WTC11 (cell line): ENCODE measurements at regions not wholly inside any gene's neighbourhood (a gene's known extent, or its start where the extent isn't known, plus 50 kb on each side); places are given as distances from the start of the nearest gene placed in this dataset.

Source experiments
- ATAC-seq: fragments of 200-7000 bp; cut with Tn5 transposase; 2 replicates; pipeline ENCODE4 v1.10.0; 2021; ENCODE audit warnings: mild to moderate bottlenecking, moderate library complexity
- CTCF ChIA-PET: fragments of 300-600 bp; sonication (Branson Sonifier 250); formaldehyde crosslinking; loops from one replicate; lab custom pipeline; 2021; ENCODE audit warnings: antibody characterized with exemption; lab: Charles Lee
- POLR2A ChIA-PET: fragments of 350-600 bp; sonication (Branson Sonifier 250); formaldehyde crosslinking; loops from one replicate; lab custom pipeline; 2021; ENCODE audit warnings: antibody characterized with exemption; lab: Charles Lee
- DNase-seq: peaks from one replicate; pipeline ENCODE4 v3.0.0; 2021; ENCODE audit warnings: low spot score
- H3K27ac Mint-ChIP-seq: 2 replicates; pipeline ENCODE4 v1.8.0; 2021; ENCODE audit warnings: mixed read lengths
- H3K27me3 Mint-ChIP-seq: 2 replicates; pipeline ENCODE4 v1.8.0; 2021; ENCODE audit warnings: low read depth, mild to moderate bottlenecking, moderate library complexity, mixed read lengths
- H3K36me3 Mint-ChIP-seq: 2 replicates; pipeline ENCODE4 v1.8.0; 2021; ENCODE audit warnings: mixed read lengths
- H3K4me1 Mint-ChIP-seq: 2 replicates; pipeline ENCODE4 v1.8.0; 2022; ENCODE audit warnings: mixed read lengths
- H3K4me3 Mint-ChIP-seq: 2 replicates; pipeline ENCODE4 v1.8.0; 2021; ENCODE audit warnings: mild to moderate bottlenecking, moderate library complexity, mixed read lengths
- H3K9me3 Mint-ChIP-seq: 2 replicates; pipeline ENCODE4 v1.8.0; 2021; ENCODE audit warnings: mixed read lengths
- ATF1 ChIP-seq: sonication (generic); formaldehyde crosslinking; IDR thresholded peaks from 2 replicates; pipeline ENCODE4 v1.8.1; 2023; ENCODE audit warnings: mild to moderate bottlenecking, moderate library complexity, missing genetic modification reagents
- ATF2 ChIP-seq: sonication (generic); formaldehyde crosslinking; IDR thresholded peaks from 2 replicates; pipeline ENCODE4 v1.8.1; 2022; ENCODE audit warnings: low read depth, missing genetic modification reagents, borderline replicate concordance
- ATF3 ChIP-seq: sonication (generic); formaldehyde crosslinking; conservative IDR thresholded peaks from 2 replicates; pipeline ENCODE4 v1.8.1; 2022; ENCODE audit warnings: mild to moderate bottlenecking, missing genetic modification reagents
- CREM ChIP-seq: sonication (generic); formaldehyde crosslinking; IDR thresholded peaks from 2 replicates; pipeline ENCODE4 v1.8.1; 2022; ENCODE audit warnings: mild to moderate bottlenecking, missing genetic modification reagents, moderate library complexity
- CTCF ChIP-seq: fragments of 200-600 bp; IDR thresholded peaks from 2 replicates; pipeline ENCODE4 v1.8.0; 2022; ENCODE audit warnings: antibody characterized with exemption
- GRHL2 ChIP-seq: fragments of 250-450 bp; sonication (Bioruptor Pico); IDR thresholded peaks from 2 replicates; pipeline ENCODE4 v1.8.0; 2022; ENCODE audit warnings: mild to moderate bottlenecking, moderate library complexity; ENCODE audit not compliant: insufficient replicate concordance, severe bottlenecking
- HMGXB4 ChIP-seq: sonication (generic); formaldehyde crosslinking; IDR thresholded peaks from 2 replicates; pipeline ENCODE4 v1.8.1; 2023; ENCODE audit warnings: mild to moderate bottlenecking, moderate library complexity, missing genetic modification reagents
- NR1H2 ChIP-seq: sonication (generic); formaldehyde crosslinking; IDR thresholded peaks from 2 replicates; pipeline ENCODE4 v1.9.0; 2021; ENCODE audit warnings: mild to moderate bottlenecking, moderate library complexity, missing genetic modification reagents
- NR3C1 ChIP-seq: sonication (generic); formaldehyde crosslinking; conservative IDR thresholded peaks from 2 replicates; pipeline ENCODE4 v1.8.1; 2023; ENCODE audit warnings: low read depth, mild to moderate bottlenecking, missing genetic modification reagents
- OVOL2 ChIP-seq: fragments of 250-450 bp; sonication (Bioruptor Pico); IDR thresholded peaks from 2 replicates; pipeline ENCODE4 v1.9.0; 2021; ENCODE audit warnings: mild to moderate bottlenecking, borderline replicate concordance
- PRRX2 ChIP-seq: fragments of 250-450 bp; sonication (Bioruptor Pico); IDR thresholded peaks from 2 replicates; pipeline ENCODE4 v1.8.0; 2021; ENCODE audit warnings: mild to moderate bottlenecking
- RORB ChIP-seq: fragments of 250-450 bp; sonication (Bioruptor Pico); IDR thresholded peaks from 2 replicates; pipeline ENCODE4 v1.9.0; 2021; ENCODE audit warnings: mild to moderate bottlenecking
- TEAD4 ChIP-seq: sonication (generic); formaldehyde crosslinking; IDR thresholded peaks from 2 replicates; pipeline ENCODE4 v1.8.0; 2022; ENCODE audit warnings: mild to moderate bottlenecking, missing genetic modification reagents
- TP53 ChIP-seq: sonication (generic); formaldehyde crosslinking; IDR thresholded peaks from 2 replicates; pipeline ENCODE4 v1.8.1; 2023; ENCODE audit warnings: mild to moderate bottlenecking, missing genetic modification reagents
- ZBTB21 ChIP-seq: sonication (generic); formaldehyde crosslinking; IDR thresholded peaks from 2 replicates; pipeline ENCODE4 v1.8.1; 2023; ENCODE audit warnings: mild to moderate bottlenecking, missing genetic modification reagents, borderline replicate concordance
- ZBTB43 ChIP-seq: sonication (generic); formaldehyde crosslinking; IDR thresholded peaks from 2 replicates; pipeline ENCODE4 v1.8.1; 2023; ENCODE audit warnings: mild to moderate bottlenecking, missing genetic modification reagents
- ZNF219 ChIP-seq: sonication (generic); formaldehyde crosslinking; IDR thresholded peaks from 2 replicates; pipeline ENCODE4 v1.8.0; 2023; ENCODE audit warnings: missing genetic modification reagents, mild to moderate bottlenecking, borderline replicate concordance
- ZNF317 ChIP-seq: sonication (generic); formaldehyde crosslinking; IDR thresholded peaks from 2 replicates; pipeline ENCODE4 v1.8.1; 2023; ENCODE audit warnings: low read depth, mild to moderate bottlenecking, moderate library complexity, missing genetic modification reagents, borderline replicate concordance
- TF ChIP-seq, protein P1 (sequence below): fragments of 250-450 bp; sonication (Bioruptor Pico); IDR thresholded peaks from 2 replicates; pipeline ENCODE4 v1.9.0; 2021; ENCODE audit warnings: mild to moderate bottlenecking, borderline replicate concordance
- TF ChIP-seq, protein P2 (sequence below): sonication (generic); formaldehyde crosslinking; IDR thresholded peaks from 2 replicates; pipeline ENCODE4 v1.8.1; 2022; ENCODE audit warnings: low read depth, mild to moderate bottlenecking, moderate library complexity, missing genetic modification reagents, borderline replicate concordance

DNA sequence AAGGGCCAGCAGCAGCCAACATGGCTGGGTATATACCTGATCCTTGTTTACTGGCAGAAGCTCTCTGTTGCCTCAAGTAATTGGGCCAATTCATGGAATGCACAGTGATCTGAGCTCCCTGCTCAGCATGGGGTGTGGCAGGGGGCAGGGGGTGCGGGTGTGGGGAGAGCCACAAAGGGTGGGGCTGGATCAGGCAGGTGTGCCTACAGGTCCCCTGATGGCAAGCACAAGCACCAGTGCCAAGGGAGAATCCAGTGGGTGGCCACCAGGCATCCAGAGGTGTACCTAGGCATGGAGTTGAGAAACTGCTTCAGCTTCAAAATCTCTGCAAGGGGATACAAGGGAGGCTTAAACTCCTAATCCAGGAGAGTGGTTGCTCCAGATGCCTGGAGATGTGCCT lies 235.8 kb upstream of the TLE4 start (continued):
- TF ChIP-seq RORB (CRISPR knock-in tag) (no peak), TP53 (CRISPR knock-in tag) (no peak), ZNF317 (CRISPR knock-in tag) (no peak), ATF3 (CRISPR knock-in tag) (no peak), PRRX2 (no peak), ATF1 (CRISPR knock-in tag) (no peak), CTCF (no peak), ZBTB43 (CRISPR knock-in tag) (no peak)
- TF ChIP-seq, protein P1, sequence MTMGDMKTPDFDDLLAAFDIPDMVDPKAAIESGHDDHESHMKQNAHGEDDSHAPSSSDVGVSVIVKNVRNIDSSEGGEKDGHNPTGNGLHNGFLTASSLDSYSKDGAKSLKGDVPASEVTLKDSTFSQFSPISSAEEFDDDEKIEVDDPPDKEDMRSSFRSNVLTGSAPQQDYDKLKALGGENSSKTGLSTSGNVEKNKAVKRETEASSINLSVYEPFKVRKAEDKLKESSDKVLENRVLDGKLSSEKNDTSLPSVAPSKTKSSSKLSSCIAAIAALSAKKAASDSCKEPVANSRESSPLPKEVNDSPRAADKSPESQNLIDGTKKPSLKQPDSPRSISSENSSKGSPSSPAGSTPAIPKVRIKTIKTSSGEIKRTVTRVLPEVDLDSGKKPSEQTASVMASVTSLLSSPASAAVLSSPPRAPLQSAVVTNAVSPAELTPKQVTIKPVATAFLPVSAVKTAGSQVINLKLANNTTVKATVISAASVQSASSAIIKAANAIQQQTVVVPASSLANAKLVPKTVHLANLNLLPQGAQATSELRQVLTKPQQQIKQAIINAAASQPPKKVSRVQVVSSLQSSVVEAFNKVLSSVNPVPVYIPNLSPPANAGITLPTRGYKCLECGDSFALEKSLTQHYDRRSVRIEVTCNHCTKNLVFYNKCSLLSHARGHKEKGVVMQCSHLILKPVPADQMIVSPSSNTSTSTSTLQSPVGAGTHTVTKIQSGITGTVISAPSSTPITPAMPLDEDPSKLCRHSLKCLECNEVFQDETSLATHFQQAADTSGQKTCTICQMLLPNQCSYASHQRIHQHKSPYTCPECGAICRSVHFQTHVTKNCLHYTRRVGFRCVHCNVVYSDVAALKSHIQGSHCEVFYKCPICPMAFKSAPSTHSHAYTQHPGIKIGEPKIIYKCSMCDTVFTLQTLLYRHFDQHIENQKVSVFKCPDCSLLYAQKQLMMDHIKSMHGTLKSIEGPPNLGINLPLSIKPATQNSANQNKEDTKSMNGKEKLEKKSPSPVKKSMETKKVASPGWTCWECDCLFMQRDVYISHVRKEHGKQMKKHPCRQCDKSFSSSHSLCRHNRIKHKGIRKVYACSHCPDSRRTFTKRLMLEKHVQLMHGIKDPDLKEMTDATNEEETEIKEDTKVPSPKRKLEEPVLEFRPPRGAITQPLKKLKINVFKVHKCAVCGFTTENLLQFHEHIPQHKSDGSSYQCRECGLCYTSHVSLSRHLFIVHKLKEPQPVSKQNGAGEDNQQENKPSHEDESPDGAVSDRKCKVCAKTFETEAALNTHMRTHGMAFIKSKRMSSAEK (CRISPR knock-in tag) = no peak

DNA sequence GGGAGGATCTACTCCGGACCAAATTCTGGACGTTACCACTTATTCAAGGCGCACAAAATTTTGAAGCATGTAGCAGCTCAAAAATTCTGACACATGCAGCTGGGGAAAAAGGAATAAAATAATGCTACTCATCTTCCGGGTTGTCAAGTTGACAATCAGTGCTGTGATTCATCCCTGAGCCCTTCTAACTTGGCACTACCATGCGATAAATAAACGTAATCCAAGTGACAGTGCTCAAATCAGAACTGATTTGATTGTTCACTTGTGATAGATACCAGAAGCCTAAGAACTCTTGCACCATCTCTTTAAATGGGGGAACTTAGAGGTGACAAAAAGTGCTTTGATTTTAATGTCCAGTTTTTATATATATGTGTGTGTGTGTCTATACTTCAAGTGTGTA lies 230.2 kb upstream of the TLE4 start:
- H3K27ac Mint-ChIP-seq = no peak overlapping the region
- ChIA-PET POLR2A (no interaction called here), CTCF (no interaction called here)
- DNase-seq (no peak), ATAC-seq (no peak)
- H3K36me3 Mint-ChIP-seq = peaks cover 4% of the 10 kb centered on the region; the same call in 1 of the 2 replicates
- H3K9me3 Mint-ChIP-seq = peaks cover 10% of the 10 kb centered on the region
- H3K4me1 Mint-ChIP-seq = no peaks in the 10 kb centered on the region
- no peak overlapping the region for H3K4me3 Mint-ChIP-seq
- H3K27me3 Mint-ChIP-seq = no peaks in the 10 kb centered on the region
- no peak for TF ChIP-seq GRHL2
- TF ChIP-seq ATF2 (CRISPR knock-in tag) = no peak
- TF ChIP-seq, protein P2, sequence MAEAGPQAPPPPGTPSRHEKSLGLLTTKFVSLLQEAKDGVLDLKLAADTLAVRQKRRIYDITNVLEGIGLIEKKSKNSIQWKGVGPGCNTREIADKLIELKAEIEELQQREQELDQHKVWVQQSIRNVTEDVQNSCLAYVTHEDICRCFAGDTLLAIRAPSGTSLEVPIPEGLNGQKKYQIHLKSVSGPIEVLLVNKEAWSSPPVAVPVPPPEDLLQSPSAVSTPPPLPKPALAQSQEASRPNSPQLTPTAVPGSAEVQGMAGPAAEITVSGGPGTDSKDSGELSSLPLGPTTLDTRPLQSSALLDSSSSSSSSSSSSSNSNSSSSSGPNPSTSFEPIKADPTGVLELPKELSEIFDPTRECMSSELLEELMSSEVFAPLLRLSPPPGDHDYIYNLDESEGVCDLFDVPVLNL (CRISPR knock-in tag) = no peak
- TF ChIP-seq NR1H2 = no peak
- no peak for TF ChIP-seq HMGXB4 (CRISPR knock-in tag)
- no peak for TF ChIP-seq CREM (CRISPR knock-in tag)
- TF ChIP-seq ZBTB21 (CRISPR knock-in tag) = no peak
- no peak for TF ChIP-seq OVOL2 (CRISPR knock-in tag)
- TF ChIP-seq TEAD4 (CRISPR knock-in tag) = no peak
- TF ChIP-seq, protein P1 (CRISPR knock-in tag) = no peak
- TF ChIP-seq ZNF219 = no peak
- TF ChIP-seq NR3C1 (CRISPR knock-in tag) = no peak
